GM12878 (cell line): ENCODE measurements at regions not wholly inside any gene's neighbourhood (a gene's known extent, or its start where the extent isn't known, plus 50 kb on each side); places are given as distances from the start of the nearest gene placed in this dataset.

ENCODE experiments used
- ATAC-seq: fragments of 200-7000 bp; cut with Tn5 transposase; 3 replicates; pipeline ENCODE4 v1.9.1; 2020; ENCODE audit warnings: mild to moderate bottlenecking, moderate library complexity
- BruUV-seq: library from RNA; stranded (reverse); fragments of 400-500 nt; replicated peaks from 2 replicates; lab custom pipeline; 2021; lab: Mats Ljungman, UMichigan
- CTCF ChIA-PET: fragments of 300-600 bp; sonication (Branson Sonifier 250); formaldehyde crosslinking; extraction: SDS; loops from one replicate; lab custom pipeline; 2021; ENCODE audit warnings: inconsistent platforms; lab: Yijun Ruan, JAX
- POLR2A ChIA-PET: fragments of 350-600 bp; formaldehyde crosslinking; extraction: SDS; loops from one replicate; lab custom pipeline; 2021; ENCODE audit warnings: inconsistent platforms; lab: Charles Lee
- RAD21 ChIA-PET: fragments of 300-600 bp; sonication (Branson Sonifier 250); formaldehyde crosslinking; loops from one replicate; lab custom pipeline; 2023; ENCODE audit warnings: antibody characterized with exemption; ENCODE audit not compliant: unreplicated experiment; lab: Charles Lee
- SMC1A ChIA-PET: fragments of 300-600 bp; sonication (Branson Sonifier 250); formaldehyde crosslinking; loops from one replicate; lab custom pipeline; 2023; ENCODE audit not compliant: unreplicated experiment, uncharacterized antibody; lab: Charles Lee
- DNase-seq: peaks from one replicate; pipeline ENCODE4 v3.0.0-alpha.2; 2011; ENCODE audit warnings: low read depth, low spot score
- FAIRE-seq: peaks from 3 replicates; lab custom pipeline; 2011; peaks lifted over from hg19 to GRCh38; lab: Jason Lieb, UNC
- H2AFZ ChIP-seq: 2 replicates; pipeline ENCODE4 v1.6.0; 2011; ENCODE audit warnings: low read depth, low read length, control low read depth; ENCODE audit not compliant: control insufficient read depth
- H3K27ac ChIP-seq: 2 replicates; pipeline ENCODE4 v1.5.1; 2011; ENCODE audit warnings: control low read depth; ENCODE audit not compliant: control insufficient read depth, insufficient read depth
- H3K27me3 ChIP-seq, 2 experiments: replicated peaks in 1 of 2; 2 replicates each; pipeline versions ENCODE4 v1.6.0 to v1.6.1; 2011; ENCODE audit warnings: low read length in 1 of 2; ENCODE audit not compliant: control insufficient read depth in 2 of 2, insufficient read depth in 2 of 2
- H3K36me3 ChIP-seq, 2 experiments: 2 replicates each; pipeline ENCODE4 v1.5.1; 2011; ENCODE audit warnings: low read length in 1 of 2; ENCODE audit not compliant: control insufficient read depth in 2 of 2, insufficient read depth in 2 of 2
- H3K4me1 ChIP-seq: 2 replicates; pipeline ENCODE4 v1.6.1; 2011; ENCODE audit warnings: mild to moderate bottlenecking, low read length, moderate library complexity, mixed read lengths; ENCODE audit not compliant: control insufficient read depth, insufficient read depth
- H3K4me2 ChIP-seq: 2 replicates; pipeline ENCODE4 v1.6.0; 2011; ENCODE audit warnings: control low read depth; ENCODE audit not compliant: control insufficient read depth, insufficient read depth
- H3K4me3 ChIP-seq: fragments of 200-600 bp; sonication (generic); 2 replicates; pipeline ENCODE4 v1.5.1; 2016
- H3K79me2 ChIP-seq: 2 replicates; pipeline ENCODE4 v1.6.0; 2011; ENCODE audit warnings: low read length; ENCODE audit not compliant: control insufficient read depth, insufficient read depth
- H3K9ac ChIP-seq: 2 replicates; pipeline ENCODE4 v1.8.0; 2011; ENCODE audit warnings: low read length, control low read depth, mixed read lengths; ENCODE audit not compliant: control insufficient read depth, insufficient read depth
- H3K9me3 ChIP-seq: replicated peaks from 3 replicates; pipeline ENCODE4 v1.5.1; 2011; ENCODE audit warnings: mild to moderate bottlenecking, low read length; ENCODE audit not compliant: control insufficient read depth, insufficient read depth
- H4K20me1 ChIP-seq: 2 replicates; pipeline ENCODE4 v1.6.0; 2011; ENCODE audit not compliant: control insufficient read depth, insufficient read depth
- ASH2L ChIP-seq: fragments of 300-600, 200-600 bp; sonication (generic); IDR thresholded peaks from 2 replicates; pipeline ENCODE4 v1.6.1; 2017; ENCODE audit warnings: low read depth, mild to moderate bottlenecking, borderline replicate concordance
- BCL3 ChIP-seq: IDR thresholded peaks from 2 replicates; pipeline ENCODE4 v1.6.1; 2011; ENCODE audit warnings: borderline replicate concordance, low read depth, mild to moderate bottlenecking, moderate library complexity, low read length; ENCODE audit not compliant: insufficient read depth, poor library complexity, severe bottlenecking
- CHD1 ChIP-seq: IDR thresholded peaks from 2 replicates; pipeline ENCODE4 v1.6.1; 2012; ENCODE audit warnings: low read depth, low read length, improper control_type of control experiment
- CREM ChIP-seq: IDR thresholded peaks from 2 replicates; pipeline ENCODE4 v1.6.1; 2014; ENCODE audit warnings: antibody characterized with exemption, low read depth
- CTCF ChIP-seq, 3 experiments: IDR thresholded peaks in 2 of 3; conservative IDR thresholded peaks in 1 of 3; 2 replicates each; pipeline ENCODE4 v1.5.1; 2011; ENCODE audit warnings: low read depth in 3 of 3, low read length in 3 of 3, mild to moderate bottlenecking in 3 of 3, control low read depth in 2 of 3, moderate library complexity in 2 of 3, inconsistent platforms in 1 of 3, mixed read lengths in 1 of 3; ENCODE audit not compliant: control insufficient read depth in 2 of 3, insufficient read depth in 1 of 3; ENCODE audit errors: extremely low read depth in 1 of 3
- CUX1 ChIP-seq: IDR thresholded peaks from 2 replicates; pipeline ENCODE4 v1.6.1; 2012; ENCODE audit warnings: improper control_type of control experiment, low read depth, low read length; ENCODE audit not compliant: insufficient replicate concordance
- EED ChIP-seq: sonication (generic); IDR thresholded peaks from 2 replicates; pipeline ENCODE4 v1.6.1; 2016; ENCODE audit warnings: antibody characterized with exemption, low read depth
- FOXK2 ChIP-seq: fragments of 450-650 bp; IDR thresholded peaks from 2 replicates; pipeline ENCODE4 v1.6.1; 2017; ENCODE audit warnings: mild to moderate bottlenecking, moderate library complexity
- HDAC6 ChIP-seq: fragments of 200-600 bp; sonication (generic); IDR thresholded peaks from one replicate; pipeline ENCODE4 v1.8.0; 2017; ENCODE audit warnings: antibody characterized with exemption; ENCODE audit not compliant: unreplicated experiment
- LARP7 ChIP-seq: fragments of 450-650 bp; IDR thresholded peaks from 2 replicates; pipeline ENCODE4 v1.6.1; 2017; ENCODE audit warnings: mild to moderate bottlenecking
- MEF2B ChIP-seq: fragments of 450-650 bp; IDR thresholded peaks from 2 replicates; pipeline ENCODE4 v1.6.1; 2018; ENCODE audit warnings: mild to moderate bottlenecking, moderate library complexity; ENCODE audit not compliant: partially characterized antibody, poor library complexity, severe bottlenecking
- MYB ChIP-seq: fragments of 150-350 bp; IDR thresholded peaks from 2 replicates; pipeline ENCODE4 v1.6.1; 2014; ENCODE audit warnings: mild to moderate bottlenecking, low read depth, low read length, borderline replicate concordance
- NFIC ChIP-seq: IDR thresholded peaks from 2 replicates; pipeline ENCODE4 v1.6.1; 2012; ENCODE audit warnings: low read depth, mild to moderate bottlenecking, inconsistent platforms, low read length, moderate library complexity
- RAD51 ChIP-seq: fragments of 450-650 bp; IDR thresholded peaks from 2 replicates; pipeline ENCODE4 v1.6.1; 2016; ENCODE audit warnings: moderate library complexity, mild to moderate bottlenecking, inconsistent platforms
- RUNX3 ChIP-seq: IDR thresholded peaks from 2 replicates; pipeline ENCODE4 v1.6.1; 2012; ENCODE audit warnings: low read length, inconsistent platforms
- WGBS: methylation state at CpG from one replicate; pipeline ENCODE4 v1.1.6; 2016; ENCODE audit warnings: low lambda C conversion rate; ENCODE audit not compliant: insufficient replicate concordance, insufficient coverage; ENCODE audit errors: missing lambda C conversion rate; 5-methylcytosine and 5-hydroxymethylcytosine counted together
- in situ Hi-C: fragments of 300-500 bp; cut with MboI; formaldehyde crosslinking; loops from 9 replicates; pipeline ENCODE4 v1.14.3; 2018; ENCODE audit warnings: mixed read lengths
- intact Hi-C: fragments of 100-400 bp; cut with micrococcal nuclease; formaldehyde crosslinking; loops from one replicate; pipeline ENCODE4 v1.14.2; 2022; ENCODE audit not compliant: unreplicated experiment

GRCh38 chr2:138919120-138919747 is 139.0 kb upstream of the NXPH2 start:
- Histone ChIP-seq H2AFZ (no peak overlapping the region), H3K36me3 (no peaks in the 10 kb centered on the region), H3K4me3 (no peak overlapping the region), H3K79me2 (no peaks in the 10 kb centered on the region), H3K9me3 (no peaks in the 10 kb centered on the region), H3K4me2 (no peak overlapping the region), H3K4me1 (no peaks in the 10 kb centered on the region), H3K9ac (no peak overlapping the region), H3K27me3 (no peaks in the 10 kb centered on the region), H3K27ac (no peak overlapping the region), H4K20me1 (no peaks in the 10 kb centered on the region)
- TF ChIP-seq MYB = no peak
- TF ChIP-seq RUNX3 = no peak
- no peak for TF ChIP-seq BCL3
- no peak for TF ChIP-seq HDAC6
- TF ChIP-seq FOXK2 = no peak
- no peak for TF ChIP-seq CTCF (IDR thresholded peaks at IDR 0.05 in 2 of 3, conservative IDR thresholded peaks at IDR 0.05 in 1 of 3; ENCODE audit: control insufficient read depth in 2 of 3, extremely low read depth in 1 of 3, insufficient read depth in 1 of 3, low read depth in 3 of 3, low read length in 3 of 3)
- no peak for TF ChIP-seq ASH2L
- TF ChIP-seq CUX1 = no peak
- no peak for TF ChIP-seq NFIC
- no peak for TF ChIP-seq RAD51
- TF ChIP-seq MEF2B = no peak
- no peak for TF ChIP-seq EED
- no peak for TF ChIP-seq CREM
- no peak for TF ChIP-seq LARP7
- TF ChIP-seq CHD1 = no peak
- ChIA-PET CTCF (no interaction called here), POLR2A (no interaction called here), SMC1A (no interaction called here), RAD21 (no interaction called here)
- BruUV-seq = no TSS peak
- in situ Hi-C loops = no loop called here
- FAIRE-seq (no peak), ATAC-seq (no peak), DNase-seq (no peak)
- intact Hi-C loops = no loop called here
- 0% methylated on average over 4 of the region's 4 CpGs for WGBS
